Panc1 (cell line): ENCODE measurements at regions not wholly inside any gene's neighbourhood (a gene's known extent, or its start where the extent isn't known, plus 50 kb on each side); places are given as distances from the start of the nearest gene placed in this dataset.

ENCODE experiments used
- ATAC-seq: fragments of 200-7000 bp; cut with Tn5 transposase; 2 replicates; pipeline ENCODE4 v1.9.1; 2020; ENCODE audit warnings: mild to moderate bottlenecking, moderate library complexity
- BruUV-seq: library from RNA; stranded (reverse); fragments of 400-500 nt; replicated peaks from 2 replicates; lab custom pipeline; 2021; lab: Mats Ljungman, UMichigan
- CTCF ChIA-PET: fragments of 300-600 bp; sonication (Branson Sonifier 250); formaldehyde crosslinking; loops from one replicate; lab custom pipeline; 2022; ENCODE audit warnings: antibody characterized with exemption; lab: Charles Lee
- POLR2A ChIA-PET: fragments of 300-600 bp; sonication (Branson Sonifier 250); formaldehyde crosslinking; loops from one replicate; lab custom pipeline; 2022; ENCODE audit warnings: antibody characterized with exemption; lab: Charles Lee
- DNase-seq: peaks from one replicate; pipeline ENCODE4 v3.0.0-alpha.2; 2010; ENCODE audit warnings: low read depth, low spot score
- H3K27ac ChIP-seq: 2 replicates; pipeline ENCODE4 v1.5.1; 2011; ENCODE audit warnings: mild to moderate bottlenecking, low read length, inconsistent platforms
- H3K27me3 ChIP-seq: fragments of 200-500 bp; sonication (Bioruptor generic); 2 replicates; pipeline ENCODE4 v1.6.0; 2014; ENCODE audit warnings: low read length, inconsistent platforms; ENCODE audit not compliant: control insufficient read depth, insufficient read depth
- H3K36me3 ChIP-seq: fragments of 200-500 bp; sonication (Bioruptor generic); 2 replicates; pipeline ENCODE4 v1.5.1; 2014; ENCODE audit warnings: inconsistent platforms, mild to moderate bottlenecking, low read length, moderate library complexity; ENCODE audit not compliant: control insufficient read depth, insufficient read depth
- H3K4me1 ChIP-seq: 2 replicates; pipeline ENCODE4 v1.5.1; 2011; ENCODE audit warnings: inconsistent platforms, mild to moderate bottlenecking, low read length, moderate library complexity; ENCODE audit not compliant: control insufficient read depth, insufficient read depth
- H3K4me3 ChIP-seq, 2 experiments: 2 replicates each; pipeline ENCODE4 v1.5.1; 2011 to 2012; ENCODE audit warnings: low read depth in 2 of 2, low read length in 2 of 2, mild to moderate bottlenecking in 2 of 2, inconsistent platforms in 1 of 2, moderate library complexity in 1 of 2
- H3K9me3 ChIP-seq: fragments of 200-500 bp; sonication (Bioruptor generic); 2 replicates; pipeline ENCODE4 v1.5.1; 2014; ENCODE audit warnings: low read depth, mild to moderate bottlenecking, inconsistent platforms, low read length, moderate library complexity; ENCODE audit not compliant: control insufficient read depth, insufficient read depth
- POLR2AphosphoS5 ChIP-seq: IDR thresholded peaks from 2 replicates; pipeline ENCODE4 v1.6.1; 2012; ENCODE audit warnings: mild to moderate bottlenecking, low read depth, low read length, moderate library complexity
- SIN3A ChIP-seq: IDR thresholded peaks from 2 replicates; pipeline ENCODE4 v1.6.1; 2012; ENCODE audit warnings: low read depth, mild to moderate bottlenecking, low read length, moderate library complexity, borderline replicate concordance; ENCODE audit not compliant: insufficient read depth
- TCF7L2 ChIP-seq: IDR thresholded peaks from 2 replicates; pipeline ENCODE4 v1.6.1; 2011; ENCODE audit warnings: mild to moderate bottlenecking, low read depth, low read length, inconsistent platforms
- in situ Hi-C: cut with HindIII; loops from 2 replicates; pipeline ENCODE4 v1.10.0; 2016; ENCODE audit warnings: low sequenced_read_pairs, low pct_unique_long_range_greater_than_20kb
- intact Hi-C: fragments of 100-400 bp; cut with micrococcal nuclease; formaldehyde crosslinking; loops from one replicate; pipeline ENCODE4 v1.10.0; 2022; ENCODE audit not compliant: unreplicated experiment
- TF ChIP-seq, protein P1 (sequence below): fragments of 450-650 bp; IDR thresholded peaks from 2 replicates; pipeline ENCODE4 v1.5.1; 2017; ENCODE audit warnings: mild to moderate bottlenecking
- TF ChIP-seq, protein P2 (sequence below), 2 experiments: IDR thresholded peaks; 2 replicates each; pipeline ENCODE4 v1.6.1; 2011 to 2012; ENCODE audit warnings: low read depth in 2 of 2, control low read depth in 1 of 2, low read length in 1 of 2, mild to moderate bottlenecking in 1 of 2, moderate library complexity in 1 of 2; ENCODE audit not compliant: insufficient read depth in 1 of 2

DNA sequence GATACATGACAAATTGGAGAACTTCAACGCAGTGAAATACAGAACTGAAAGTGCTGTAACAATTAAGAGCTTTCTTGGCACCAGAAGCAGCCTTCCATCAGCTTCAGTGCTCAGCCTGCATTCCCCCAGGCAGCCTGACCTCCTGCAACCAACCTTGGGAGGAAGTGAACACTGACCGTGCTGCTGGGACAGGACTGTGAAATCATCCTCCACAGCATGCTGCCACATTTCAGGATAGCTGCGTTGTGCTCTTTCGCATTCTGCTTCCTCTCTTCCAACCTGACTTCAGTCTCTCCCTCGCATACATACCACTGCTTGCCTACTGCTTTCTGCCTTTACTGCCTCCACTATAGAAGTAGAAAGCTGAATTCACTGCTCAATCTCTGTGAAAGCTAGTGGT lies 388.6 kb downstream of the RWDD3 start:
- no TSS peak for BruUV-seq
- Histone ChIP-seq H3K27ac (no peak overlapping the region), H3K27me3 (no peaks in the 10 kb centered on the region), H3K36me3 (no peaks in the 10 kb centered on the region), H3K4me3 (no peak overlapping the region), H3K9me3 (no peaks in the 10 kb centered on the region), H3K4me1 (no peaks in the 10 kb centered on the region)
- in situ Hi-C loops (no loop called here), intact Hi-C loops (no loop called here)
- DNase-seq (no peak), ATAC-seq (no peak)
- CTCF ChIA-PET = no interaction called here
- POLR2A ChIA-PET = no interaction called here
- TF ChIP-seq, protein P1, sequence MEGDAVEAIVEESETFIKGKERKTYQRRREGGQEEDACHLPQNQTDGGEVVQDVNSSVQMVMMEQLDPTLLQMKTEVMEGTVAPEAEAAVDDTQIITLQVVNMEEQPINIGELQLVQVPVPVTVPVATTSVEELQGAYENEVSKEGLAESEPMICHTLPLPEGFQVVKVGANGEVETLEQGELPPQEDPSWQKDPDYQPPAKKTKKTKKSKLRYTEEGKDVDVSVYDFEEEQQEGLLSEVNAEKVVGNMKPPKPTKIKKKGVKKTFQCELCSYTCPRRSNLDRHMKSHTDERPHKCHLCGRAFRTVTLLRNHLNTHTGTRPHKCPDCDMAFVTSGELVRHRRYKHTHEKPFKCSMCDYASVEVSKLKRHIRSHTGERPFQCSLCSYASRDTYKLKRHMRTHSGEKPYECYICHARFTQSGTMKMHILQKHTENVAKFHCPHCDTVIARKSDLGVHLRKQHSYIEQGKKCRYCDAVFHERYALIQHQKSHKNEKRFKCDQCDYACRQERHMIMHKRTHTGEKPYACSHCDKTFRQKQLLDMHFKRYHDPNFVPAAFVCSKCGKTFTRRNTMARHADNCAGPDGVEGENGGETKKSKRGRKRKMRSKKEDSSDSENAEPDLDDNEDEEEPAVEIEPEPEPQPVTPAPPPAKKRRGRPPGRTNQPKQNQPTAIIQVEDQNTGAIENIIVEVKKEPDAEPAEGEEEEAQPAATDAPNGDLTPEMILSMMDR = no peak
- TF ChIP-seq TCF7L2 (no peak), POLR2AphosphoS5 (no peak), SIN3A (no peak)
- TF ChIP-seq, protein P2, sequence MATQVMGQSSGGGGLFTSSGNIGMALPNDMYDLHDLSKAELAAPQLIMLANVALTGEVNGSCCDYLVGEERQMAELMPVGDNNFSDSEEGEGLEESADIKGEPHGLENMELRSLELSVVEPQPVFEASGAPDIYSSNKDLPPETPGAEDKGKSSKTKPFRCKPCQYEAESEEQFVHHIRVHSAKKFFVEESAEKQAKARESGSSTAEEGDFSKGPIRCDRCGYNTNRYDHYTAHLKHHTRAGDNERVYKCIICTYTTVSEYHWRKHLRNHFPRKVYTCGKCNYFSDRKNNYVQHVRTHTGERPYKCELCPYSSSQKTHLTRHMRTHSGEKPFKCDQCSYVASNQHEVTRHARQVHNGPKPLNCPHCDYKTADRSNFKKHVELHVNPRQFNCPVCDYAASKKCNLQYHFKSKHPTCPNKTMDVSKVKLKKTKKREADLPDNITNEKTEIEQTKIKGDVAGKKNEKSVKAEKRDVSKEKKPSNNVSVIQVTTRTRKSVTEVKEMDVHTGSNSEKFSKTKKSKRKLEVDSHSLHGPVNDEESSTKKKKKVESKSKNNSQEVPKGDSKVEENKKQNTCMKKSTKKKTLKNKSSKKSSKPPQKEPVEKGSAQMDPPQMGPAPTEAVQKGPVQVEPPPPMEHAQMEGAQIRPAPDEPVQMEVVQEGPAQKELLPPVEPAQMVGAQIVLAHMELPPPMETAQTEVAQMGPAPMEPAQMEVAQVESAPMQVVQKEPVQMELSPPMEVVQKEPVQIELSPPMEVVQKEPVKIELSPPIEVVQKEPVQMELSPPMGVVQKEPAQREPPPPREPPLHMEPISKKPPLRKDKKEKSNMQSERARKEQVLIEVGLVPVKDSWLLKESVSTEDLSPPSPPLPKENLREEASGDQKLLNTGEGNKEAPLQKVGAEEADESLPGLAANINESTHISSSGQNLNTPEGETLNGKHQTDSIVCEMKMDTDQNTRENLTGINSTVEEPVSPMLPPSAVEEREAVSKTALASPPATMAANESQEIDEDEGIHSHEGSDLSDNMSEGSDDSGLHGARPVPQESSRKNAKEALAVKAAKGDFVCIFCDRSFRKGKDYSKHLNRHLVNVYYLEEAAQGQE (IDR thresholded peaks at IDR 0.05; ENCODE audit: insufficient read depth in 1 of 2, low read depth in 2 of 2, low read length in 1 of 2) = no peak

DNA sequence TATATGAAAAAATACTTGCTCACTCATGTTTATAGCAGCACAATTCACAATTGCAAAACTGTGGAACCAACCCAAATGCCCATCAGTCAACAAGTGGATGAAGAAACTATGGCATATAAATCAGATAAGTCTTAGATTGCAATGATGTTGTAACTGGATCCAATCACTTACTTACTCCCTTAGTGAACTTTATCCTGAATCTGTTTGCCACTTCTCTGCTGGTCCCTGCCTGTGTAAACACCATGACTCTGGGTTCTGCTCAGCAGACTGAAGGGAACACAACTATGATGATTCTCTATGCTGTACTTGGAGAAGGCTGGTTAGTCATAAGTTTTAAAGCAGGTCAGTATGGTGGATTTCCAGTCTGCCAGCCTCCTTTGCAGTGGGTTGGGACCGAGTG lies 391.2 kb downstream of the RWDD3 start:
- CTCF ChIA-PET = no interaction called here
- no peaks in the 10 kb centered on the region for H3K9me3 ChIP-seq
- ATAC-seq = no peak
- H3K27me3 ChIP-seq = no peaks in the 10 kb centered on the region
- H3K4me1 ChIP-seq = no peaks in the 10 kb centered on the region
- no TSS peak for BruUV-seq
- H3K36me3 ChIP-seq = no peaks in the 10 kb centered on the region
- TF ChIP-seq POLR2AphosphoS5 (no peak), SIN3A (no peak), TCF7L2 (no peak)
- TF ChIP-seq, protein P2 (IDR thresholded peaks at IDR 0.05; ENCODE audit: insufficient read depth in 1 of 2, low read depth in 2 of 2, low read length in 1 of 2) = no peak
- TF ChIP-seq, protein P1 = no peak
- DNase-seq = no peak
- H3K27ac ChIP-seq = no peak overlapping the region
- intact Hi-C loops = no loop called here
- in situ Hi-C loops = no loop called here
- POLR2A ChIA-PET = no interaction called here
- no peak overlapping the region for H3K4me3 ChIP-seq
